Caco-2 (cell line): ENCODE measurements at regions not wholly inside any gene's neighbourhood (a gene's known extent, or its start where the extent isn't known, plus 50 kb on each side); places are given as distances from the start of the nearest gene placed in this dataset.
"Not testable (repeated sequence)": the region's sequence is repeated elsewhere in the genome, so short reads cannot be mapped to it uniquely, and the experiment has no call there.

Experiments
- BruUV-seq: library from RNA; stranded (reverse); fragments of 400-500 nt; replicated peaks from 2 replicates; lab custom pipeline; 2021; lab: Mats Ljungman, UMichigan
- CTCF ChIA-PET: fragments of 300-600 bp; sonication (Branson Sonifier 250); formaldehyde crosslinking; loops from one replicate; lab custom pipeline; 2022; ENCODE audit warnings: antibody characterized with exemption; lab: Charles Lee
- POLR2A ChIA-PET: fragments of 300-600 bp; sonication (Branson Sonifier 250); formaldehyde crosslinking; loops from one replicate; lab custom pipeline; 2022; ENCODE audit warnings: antibody characterized with exemption; lab: Charles Lee
- DNase-seq, 2 experiments: peaks; one replicate each; pipeline versions ENCODE4 v3.0.0 to v3.0.0-alpha.2; 2020 to 2022
- H3K27me3 ChIP-seq: replicated peaks from 2 replicates; pipeline ENCODE4 v1.6.0; 2011; ENCODE audit warnings: low read length; ENCODE audit not compliant: control insufficient read depth, insufficient read depth
- H3K36me3 ChIP-seq: 2 replicates; pipeline ENCODE4 v1.5.1; 2011; ENCODE audit warnings: low read length; ENCODE audit not compliant: control insufficient read depth, insufficient read depth
- H3K4me1 ChIP-seq: fragments of 250-450 bp; sonication (Bioruptor Pico); 2 replicates; pipeline ENCODE4 v1.5.1; 2020; ENCODE audit warnings: mild to moderate bottlenecking
- H3K4me3 ChIP-seq: 2 replicates; pipeline ENCODE4 v1.5.1; 2011; ENCODE audit warnings: low read depth, mild to moderate bottlenecking, control low read depth, low read length
- H3K9me3 ChIP-seq: fragments of 250-450 bp; sonication (Bioruptor Pico); 2 replicates; pipeline ENCODE4 v1.5.1; 2020; ENCODE audit warnings: mild to moderate bottlenecking, moderate library complexity
- H3K27ac Mint-ChIP-seq: one replicate; pipeline ENCODE4 v1.8.0; 2022; ENCODE audit warnings: mixed read lengths; ENCODE audit not compliant: unreplicated experiment
- H3K27me3 Mint-ChIP-seq: one replicate; pipeline ENCODE4 v1.8.0; 2022; ENCODE audit warnings: mixed read lengths; ENCODE audit not compliant: insufficient read depth, unreplicated experiment
- H3K36me3 Mint-ChIP-seq: one replicate; pipeline ENCODE4 v1.8.0; 2022; ENCODE audit warnings: mild to moderate bottlenecking, mixed read lengths; ENCODE audit not compliant: insufficient read depth, unreplicated experiment
- H3K4me1 Mint-ChIP-seq: one replicate; pipeline ENCODE4 v1.8.0; 2022; ENCODE audit warnings: low read depth, mixed read lengths; ENCODE audit not compliant: unreplicated experiment
- H3K4me3 Mint-ChIP-seq: one replicate; pipeline ENCODE4 v1.8.0; 2022; ENCODE audit warnings: mild to moderate bottlenecking, moderate library complexity, mixed read lengths; ENCODE audit not compliant: unreplicated experiment
- H3K9me3 Mint-ChIP-seq: one replicate; pipeline ENCODE4 v1.8.0; 2022; ENCODE audit warnings: mixed read lengths; ENCODE audit not compliant: unreplicated experiment
- CTCF ChIP-seq, 2 experiments: fragments of 200-600 bp in 1 of 2; IDR thresholded peaks; 1 replicate in 1 of 2; 2 replicates in 1 of 2; pipeline versions ENCODE4 v1.5.1 to v1.8.0; 2011 to 2022; ENCODE audit warnings: antibody characterized with exemption in 1 of 2, control low read depth in 1 of 2, inconsistent platforms in 1 of 2, low read depth in 1 of 2, low read length in 1 of 2, mild to moderate bottlenecking in 1 of 2, moderate library complexity in 1 of 2; ENCODE audit not compliant: insufficient read depth in 1 of 2, severe bottlenecking in 1 of 2, unreplicated experiment in 1 of 2
- intact Hi-C: fragments of 100-400 bp; cut with micrococcal nuclease; formaldehyde crosslinking; loops from one replicate; pipeline ENCODE4 v1.10.0; 2022; ENCODE audit not compliant: unreplicated experiment

- H3K36me3 Mint-ChIP-seq: no peaks in the 10 kb centered on the region
- no peaks in the 10 kb centered on the region for H3K9me3 Mint-ChIP-seq
- TF ChIP-seq CTCF (IDR thresholded peaks at IDR 0.05; ENCODE audit: insufficient read depth in 1 of 2, low read depth in 1 of 2, low read length in 1 of 2, severe bottlenecking in 1 of 2, unreplicated experiment in 1 of 2): no peak
- ChIA-PET CTCF (no interaction called here), POLR2A (no interaction called here)
- no peaks in the 10 kb centered on the region for H3K9me3 ChIP-seq
- no peak overlapping the region for H3K4me3 ChIP-seq
- no peak overlapping the region for H3K27ac Mint-ChIP-seq
- BruUV-seq: no TSS peak
- no peaks in the 10 kb centered on the region for H3K27me3 Mint-ChIP-seq
- intact Hi-C loops: no loop called here
- no peaks in the 10 kb centered on the region for H3K36me3 ChIP-seq
- no peak for DNase-seq
- no peaks in the 10 kb centered on the region for H3K27me3 ChIP-seq
- H3K4me1 ChIP-seq: no peaks in the 10 kb centered on the region
- H3K4me3 Mint-ChIP-seq: no peak overlapping the region
- H3K4me1 Mint-ChIP-seq: no peaks in the 10 kb centered on the region
These were observed 150.5 kb upstream of the DDIT4L start for GRCh38 chr4:100340512-100341485.

GRCh38 chr4:100339870-100340269 is 149.6 kb upstream of the DDIT4L start:
- Mint-ChIP-seq H3K27ac (no peak overlapping the region), H3K27me3 (no peaks in the 10 kb centered on the region), H3K4me3 (no peak overlapping the region), H3K4me1 (no peaks in the 10 kb centered on the region), H3K9me3 (peaks cover 6% of the 10 kb centered on the region), H3K36me3 (no peaks in the 10 kb centered on the region)
- H3K27me3 ChIP-seq: no peaks in the 10 kb centered on the region
- no peaks in the 10 kb centered on the region for H3K4me1 ChIP-seq
- no TSS peak for BruUV-seq
- ChIA-PET POLR2A (no interaction called here), CTCF (no interaction called here)
- no peak for TF ChIP-seq CTCF (IDR thresholded peaks at IDR 0.05; ENCODE audit: insufficient read depth in 1 of 2, low read depth in 1 of 2, low read length in 1 of 2, severe bottlenecking in 1 of 2, unreplicated experiment in 1 of 2)
- H3K9me3 ChIP-seq: 0 out of 2 replicates have a peak, but pooled peaks cover 4% of the 10 kb centered on the region
- H3K4me3 ChIP-seq: no peak overlapping the region
- intact Hi-C loops: no loop called here
- DNase-seq: no peak
- H3K36me3 ChIP-seq: no peaks in the 10 kb centered on the region

- DNase-seq, H3K4me3 ChIP-seq, H3K9me3 ChIP-seq, H3K36me3 ChIP-seq, H3K36me3 Mint-ChIP-seq, BruUV-seq, H3K27me3 ChIP-seq, H3K27me3 Mint-ChIP-seq, CTCF ChIA-PET, H3K27ac Mint-ChIP-seq, POLR2A ChIA-PET, intact Hi-C loops, H3K9me3 Mint-ChIP-seq, H3K4me3 Mint-ChIP-seq, H3K4me1 Mint-ChIP-seq, H3K4me1 ChIP-seq: not testable (repeated sequence)
These were observed 143.2 kb upstream of the DDIT4L start for GRCh38 chr4:100333491-100333890.
